Esophagus squamous epithelium (tissue), 5 donors: ENCODE measurements at regions not wholly inside any gene's neighbourhood (a gene's known extent, or its start where the extent isn't known, plus 50 kb on each side); places are given as distances from the start of the nearest gene placed in this dataset.

Source experiments
- DNase-seq: peaks from one replicate; lab custom pipeline; 2025; lab: John Stamatoyannopoulos, UW
- H3K27ac ChIP-seq, 4 donors: fragments of 200-600 bp; sonication (generic); one replicate each; pipeline ENCODE4 v1.5.1; 2016 to 2019; ENCODE audit warnings: mild to moderate bottlenecking in 1 of 4
- H3K27me3 ChIP-seq, 4 donors: fragments of 200-600 bp; sonication (generic); 1 replicate in 3 of 4; 2 replicates in 1 of 4; pipeline versions ENCODE4 v1.5.1 to v1.6.0; 2017 to 2021; ENCODE audit warnings: antibody characterized with exemption in 1 of 4
- H3K36me3 ChIP-seq, 3 donors: fragments of 200-600 bp; sonication (generic); one replicate each; pipeline ENCODE4 v1.5.1; 2016 to 2019
- H3K4me1 ChIP-seq, 3 donors: fragments of 200-600 bp; sonication (generic); one replicate each; pipeline ENCODE4 v1.5.1; 2017 to 2019
- H3K4me3 ChIP-seq, 4 donors: fragments of 200-600 bp; sonication (generic); 1 replicate in 3 of 4; 2 replicates in 1 of 4; pipeline ENCODE4 v1.5.1; 2016 to 2019; ENCODE audit warnings: mild to moderate bottlenecking in 2 of 4, moderate library complexity in 1 of 4
- H3K9me3 ChIP-seq, 3 donors: fragments of 200-600 bp; sonication (generic); one replicate each; pipeline ENCODE4 v1.5.1; 2016 to 2019
- POLR2A ChIP-seq, 4 donors: fragments of 450-650 bp; IDR thresholded peaks; one replicate each; pipeline ENCODE4 v1.6.1; 2017; ENCODE audit warnings: antibody characterized with exemption in 4 of 4, mild to moderate bottlenecking in 4 of 4, moderate library complexity in 3 of 4
- WGBS, 2 donors: methylation state at CpG; one replicate each; pipeline ENCODE4 v1.1.5; 2018; 5-methylcytosine and 5-hydroxymethylcytosine counted together
- intact Hi-C: fragments of 100-400 bp; cut with DNase I; formaldehyde crosslinking; loops from one replicate; pipeline ENCODE4 v1.15.0; 2022
- TF ChIP-seq, protein P1 (sequence below), 6 experiments: fragments of 450-650 bp in 4 of 6; fragments of 200-600 bp in 2 of 6; sonication (generic) in 2 of 6; IDR thresholded peaks; one replicate each; pipeline ENCODE4 v1.5.1; 2016 to 2019; ENCODE audit warnings: antibody characterized with exemption in 6 of 6, mild to moderate bottlenecking in 4 of 6, moderate library complexity in 4 of 6
- donor health status: DM: yes; HTN: yes; CAD: no.

DNA sequence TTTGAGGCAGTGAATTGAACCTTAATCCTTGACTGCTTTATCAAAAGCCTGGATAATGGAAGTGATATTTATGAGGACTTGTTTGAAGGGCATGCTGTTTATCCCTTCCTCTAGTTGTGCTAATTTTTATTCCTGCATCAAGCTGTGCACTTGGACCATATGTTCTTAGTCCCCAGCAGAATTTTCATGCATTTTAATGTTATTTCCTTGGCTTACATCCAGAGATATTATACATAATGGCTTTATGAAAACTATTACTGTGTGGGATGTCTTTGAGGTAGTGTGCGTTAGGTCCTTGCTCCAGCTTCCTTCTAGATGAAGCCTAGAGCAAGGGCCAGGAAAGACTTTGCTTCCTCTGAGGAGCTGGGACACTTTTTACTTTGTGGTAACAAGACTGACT, 378.4 kb downstream of the LPIN1 start:
- no peak for TF ChIP-seq POLR2A (IDR thresholded peaks at IDR 0.05)
- TF ChIP-seq, protein P1, sequence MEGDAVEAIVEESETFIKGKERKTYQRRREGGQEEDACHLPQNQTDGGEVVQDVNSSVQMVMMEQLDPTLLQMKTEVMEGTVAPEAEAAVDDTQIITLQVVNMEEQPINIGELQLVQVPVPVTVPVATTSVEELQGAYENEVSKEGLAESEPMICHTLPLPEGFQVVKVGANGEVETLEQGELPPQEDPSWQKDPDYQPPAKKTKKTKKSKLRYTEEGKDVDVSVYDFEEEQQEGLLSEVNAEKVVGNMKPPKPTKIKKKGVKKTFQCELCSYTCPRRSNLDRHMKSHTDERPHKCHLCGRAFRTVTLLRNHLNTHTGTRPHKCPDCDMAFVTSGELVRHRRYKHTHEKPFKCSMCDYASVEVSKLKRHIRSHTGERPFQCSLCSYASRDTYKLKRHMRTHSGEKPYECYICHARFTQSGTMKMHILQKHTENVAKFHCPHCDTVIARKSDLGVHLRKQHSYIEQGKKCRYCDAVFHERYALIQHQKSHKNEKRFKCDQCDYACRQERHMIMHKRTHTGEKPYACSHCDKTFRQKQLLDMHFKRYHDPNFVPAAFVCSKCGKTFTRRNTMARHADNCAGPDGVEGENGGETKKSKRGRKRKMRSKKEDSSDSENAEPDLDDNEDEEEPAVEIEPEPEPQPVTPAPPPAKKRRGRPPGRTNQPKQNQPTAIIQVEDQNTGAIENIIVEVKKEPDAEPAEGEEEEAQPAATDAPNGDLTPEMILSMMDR (IDR thresholded peaks at IDR 0.05), result no peak
- no peaks in the 10 kb centered on the region for H3K4me1 ChIP-seq
- H3K36me3 ChIP-seq, result no peaks in the 10 kb centered on the region
- H3K9me3 ChIP-seq, result peaks cover 0 to 5% (median 0%) of the 10 kb centered on the region in 3 donors
- no peak for DNase-seq
- intact Hi-C loops, result no loop called here
- WGBS, 2 donors, result 92 to 100% methylated on average over 1 of the region's 1 CpG
- H3K27ac ChIP-seq, result no peak overlapping the region
- H3K27me3 ChIP-seq, result no peaks in the 10 kb centered on the region
- no peak overlapping the region for H3K4me3 ChIP-seq

GRCh38 chr2:12126318-12126717, 379.9 kb downstream of the LPIN1 start:
- intact Hi-C loops, result no loop called here
- H3K9me3 ChIP-seq, result peaks cover 0 to 5% (median 0%) of the 10 kb centered on the region in 3 donors
- TF ChIP-seq, protein P1 (IDR thresholded peaks at IDR 0.05), result no peak
- no peak for TF ChIP-seq POLR2A (IDR thresholded peaks at IDR 0.05)
- 88 to 92% methylated on average over 3 of the region's 3 CpGs for WGBS, 2 donors
- no peaks in the 10 kb centered on the region for H3K27me3 ChIP-seq
- no peaks in the 10 kb centered on the region for H3K4me1 ChIP-seq
- no peak for DNase-seq
- no peak overlapping the region for H3K27ac ChIP-seq
- no peak overlapping the region for H3K4me3 ChIP-seq
- no peaks in the 10 kb centered on the region for H3K36me3 ChIP-seq

DNA sequence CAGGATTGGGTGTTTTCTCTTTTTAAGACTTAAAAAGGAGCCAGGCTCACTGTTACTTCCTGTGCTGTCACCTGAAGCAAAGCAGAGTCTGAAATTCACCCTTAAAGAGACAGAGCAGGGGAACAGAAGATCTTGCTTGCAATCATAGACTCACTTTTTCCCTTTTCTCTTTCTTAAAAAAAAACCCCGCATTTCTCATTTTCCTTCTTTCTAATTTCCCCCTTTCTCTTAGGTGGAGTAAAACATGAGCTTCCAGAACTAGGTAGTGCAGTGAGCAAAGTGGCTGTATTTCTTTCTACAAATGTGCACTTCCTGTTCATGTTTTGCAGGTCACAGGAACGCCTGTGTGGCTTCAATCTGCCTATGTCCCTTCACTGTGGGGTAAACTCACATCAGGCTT, 381.2 kb downstream of the LPIN1 start:
- TF ChIP-seq, protein P1 (IDR thresholded peaks at IDR 0.05), result no peak
- TF ChIP-seq POLR2A (IDR thresholded peaks at IDR 0.05), result no peak
- H3K27ac ChIP-seq, result no peak overlapping the region
- no peak for DNase-seq
- peaks cover 0 to 5% (median 0%) of the 10 kb centered on the region in 3 donors for H3K9me3 ChIP-seq
- H3K4me3 ChIP-seq, result no peak overlapping the region
- no peaks in the 10 kb centered on the region for H3K27me3 ChIP-seq
- WGBS, 2 donors, result 51 to 63% methylated on average over 2 of the region's 2 CpGs
- no peaks in the 10 kb centered on the region for H3K4me1 ChIP-seq
- H3K36me3 ChIP-seq, result no peaks in the 10 kb centered on the region
- intact Hi-C loops, result no loop called here

DNA sequence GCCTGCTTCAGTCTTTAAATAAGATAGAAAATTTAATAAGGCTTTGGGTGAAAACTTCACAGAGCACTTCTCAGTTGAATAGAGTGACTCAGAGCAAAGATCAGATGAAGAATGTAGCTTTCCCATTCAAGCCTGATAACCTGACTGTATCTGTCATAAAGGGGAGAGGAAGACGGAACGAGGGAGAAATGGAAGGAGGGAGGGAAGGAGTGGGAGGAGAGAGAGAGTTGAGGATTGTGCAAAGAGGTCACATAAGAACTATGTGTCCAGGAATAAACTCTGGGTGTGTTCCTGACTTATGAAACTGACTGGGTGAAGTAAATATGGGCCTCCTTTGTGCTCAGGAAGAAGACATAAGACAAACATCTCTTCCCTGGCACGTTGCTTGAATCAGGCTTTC, 385.5 kb downstream of the LPIN1 start:
- WGBS, 2 donors, result 24 to 32% methylated on average over 3 of the region's 3 CpGs
- H3K36me3 ChIP-seq, result no peaks in the 10 kb centered on the region
- H3K9me3 ChIP-seq, result peaks cover 0 to 2% (median 0%) of the 10 kb centered on the region in 3 donors
- no peak for DNase-seq
- H3K4me3 ChIP-seq, result no peak overlapping the region
- intact Hi-C loops, result no loop called here
- H3K4me1 ChIP-seq, result no peaks in the 10 kb centered on the region
- TF ChIP-seq, protein P1 (IDR thresholded peaks at IDR 0.05), result no peak
- TF ChIP-seq POLR2A (IDR thresholded peaks at IDR 0.05), result no peak
- H3K27ac ChIP-seq, result no peak overlapping the region
- no peaks in the 10 kb centered on the region for H3K27me3 ChIP-seq

DNA sequence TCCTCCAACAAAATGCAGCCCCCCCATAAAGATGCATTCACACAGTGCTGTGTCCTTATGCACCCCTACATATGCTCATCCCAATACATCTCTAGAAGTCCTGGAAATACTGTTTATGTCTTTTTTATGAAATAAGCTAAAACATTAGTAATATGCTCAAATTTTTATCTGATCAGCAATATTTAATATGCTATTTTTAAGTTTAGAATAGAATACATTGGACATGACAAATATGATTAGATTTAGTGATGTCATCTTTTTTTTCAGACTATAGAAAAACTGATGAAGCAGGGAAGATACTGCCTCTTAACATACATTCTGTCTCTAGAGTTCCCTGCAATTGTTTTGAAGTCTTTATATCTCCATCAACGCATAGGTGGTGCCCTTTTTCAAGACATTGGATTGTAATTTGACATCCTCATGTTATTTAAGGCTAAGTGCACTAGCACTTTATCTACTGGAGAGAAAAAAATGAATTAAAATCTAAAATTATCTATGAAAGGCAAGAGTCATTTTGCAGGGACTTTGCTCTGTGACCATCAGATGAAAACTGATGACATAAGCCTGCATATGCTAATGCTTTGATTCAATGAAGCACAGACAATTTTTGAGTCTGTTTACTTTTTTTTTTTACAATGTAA, 395.3 kb downstream of the LPIN1 start:
- no peaks in the 10 kb centered on the region for H3K4me1 ChIP-seq
- no peaks in the 10 kb centered on the region for H3K27me3 ChIP-seq
- no peaks in the 10 kb centered on the region for H3K9me3 ChIP-seq
- 36 to 40% methylated on average over 1 of the region's 1 CpG for WGBS, 2 donors
- no peak for TF ChIP-seq POLR2A (IDR thresholded peaks at IDR 0.05)
- TF ChIP-seq, protein P1 (IDR thresholded peaks at IDR 0.05), result no peak
- no peaks in the 10 kb centered on the region for H3K36me3 ChIP-seq
- H3K4me3 ChIP-seq, result no peak overlapping the region
- no peak for DNase-seq
- H3K27ac ChIP-seq, result no peak overlapping the region
- intact Hi-C loops, result no loop called here
